ENCODE measurements at regions not wholly inside any gene's neighbourhood (a gene's known extent, or its start where the extent isn't known, plus 50 kb on each side); places are given as distances from the start of the nearest gene placed in this dataset.

DNA sequence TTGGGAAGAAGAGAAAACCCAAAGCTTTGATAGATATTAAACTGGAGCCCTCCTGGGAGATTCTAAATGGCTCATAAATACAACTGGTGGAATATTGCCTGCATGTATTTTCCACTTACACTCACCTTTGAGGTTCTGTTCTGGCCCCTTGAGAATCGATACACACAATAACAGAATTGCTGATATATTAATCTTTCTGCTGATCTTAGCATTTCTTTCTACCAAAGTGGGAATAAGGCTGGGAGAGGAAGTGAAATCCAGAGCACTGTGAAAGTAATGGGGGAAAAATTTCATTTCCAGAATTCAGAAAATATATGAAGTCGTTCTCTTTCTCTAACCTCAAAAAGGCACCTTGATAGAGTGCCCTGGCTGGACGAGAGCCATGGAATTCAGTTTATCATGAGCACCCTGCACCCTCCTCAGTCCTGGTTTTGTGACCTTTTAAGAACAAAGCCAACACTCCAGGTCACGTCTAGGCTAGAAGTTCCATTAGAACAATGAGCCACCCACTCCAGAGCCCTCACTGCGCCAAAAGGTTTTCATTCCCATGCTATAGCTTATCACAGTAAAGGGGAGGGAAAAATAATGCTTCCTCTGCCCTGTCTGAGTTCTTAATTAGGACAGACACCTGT, 244.5 kb downstream of the CD83 start:
- DNase-seq (ENCODE audit: extremely low read depth in 1 of 2, low read depth in 1 of 2): no peak

DNA sequence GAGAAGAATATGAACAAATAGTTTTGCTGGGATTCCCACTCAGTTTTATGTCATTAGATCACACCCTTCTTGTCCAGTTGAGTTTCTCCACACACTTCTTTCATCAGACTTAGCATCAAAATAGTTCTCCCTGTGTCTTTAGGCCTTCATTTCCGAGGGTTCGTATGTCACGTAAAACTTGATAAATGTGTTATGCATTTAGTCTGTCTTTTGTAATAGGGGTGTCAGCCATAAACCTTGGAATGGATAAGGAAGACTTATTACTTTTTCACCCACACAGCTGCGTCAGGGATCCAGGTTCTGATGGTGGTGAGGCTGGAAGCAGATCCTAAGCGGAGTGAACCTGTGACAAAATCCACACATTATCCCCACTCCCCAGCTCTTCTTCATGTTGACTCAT, 246.8 kb downstream of the CD83 start:
- DNase-seq (ENCODE audit: extremely low read depth in 1 of 2, low read depth in 1 of 2): no peak

DNA sequence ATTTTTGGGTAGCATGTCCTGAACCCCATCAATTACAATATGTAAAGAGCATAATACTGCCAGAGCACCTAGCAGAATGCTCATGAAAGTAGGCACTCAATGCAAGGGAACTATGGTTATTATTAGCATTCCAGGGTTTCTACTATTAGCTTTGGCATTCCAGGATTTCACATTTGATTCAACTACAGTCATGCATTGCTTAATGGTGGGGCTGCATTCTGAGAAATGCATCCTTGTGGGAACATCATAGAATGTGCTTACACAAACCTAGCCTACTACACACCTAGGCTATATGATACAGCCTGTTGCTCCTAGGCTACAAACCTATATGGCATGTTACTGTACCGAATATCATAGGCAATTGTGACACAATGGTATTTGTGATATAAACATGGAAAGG, 247.8 kb downstream of the CD83 start:
- no peak for DNase-seq (ENCODE audit: extremely low read depth in 1 of 2, low read depth in 1 of 2)

DNA sequence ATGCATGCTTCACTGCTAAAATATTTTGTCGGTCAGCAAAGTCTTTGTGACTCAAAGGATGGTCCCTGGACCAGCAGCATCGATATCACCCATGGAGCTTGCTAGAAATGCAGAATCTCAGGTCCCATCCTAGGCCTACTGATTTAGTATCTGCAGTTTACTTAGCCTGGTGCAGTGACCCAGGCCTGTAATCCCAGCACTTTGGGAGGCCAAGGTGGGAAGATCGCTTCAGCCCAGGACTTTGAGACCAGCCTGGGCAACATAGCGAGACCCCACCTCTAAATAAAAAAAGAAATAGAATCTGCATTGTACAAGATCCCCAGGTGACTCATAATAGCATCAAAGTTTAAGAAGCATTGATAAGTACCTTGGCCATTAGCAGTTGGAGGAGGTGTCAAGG, 248.7 kb downstream of the CD83 start:
- no peak for DNase-seq (ENCODE audit: extremely low read depth in 1 of 2, low read depth in 1 of 2)

DNA sequence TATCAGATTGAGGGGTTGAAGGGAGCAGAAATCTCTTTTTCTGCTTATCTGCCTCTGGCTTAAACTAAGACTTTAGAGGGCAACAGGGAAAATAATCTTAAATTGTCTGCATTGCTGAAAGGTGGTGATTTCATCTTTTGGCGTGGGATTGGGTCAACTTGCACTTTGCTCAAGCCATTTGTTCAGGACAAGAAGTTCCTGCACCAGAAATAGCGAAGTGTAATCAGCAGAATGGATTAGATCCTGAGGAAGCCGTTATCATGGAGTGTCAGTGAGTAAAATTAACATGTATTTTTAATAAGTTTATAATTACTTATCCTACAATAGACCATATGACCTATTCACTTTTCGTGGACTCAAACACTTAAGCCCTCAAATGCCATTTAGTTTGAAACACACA, 249.3 kb downstream of the CD83 start:
- no peak for DNase-seq (ENCODE audit: extremely low read depth in 1 of 2, low read depth in 1 of 2)

DNA sequence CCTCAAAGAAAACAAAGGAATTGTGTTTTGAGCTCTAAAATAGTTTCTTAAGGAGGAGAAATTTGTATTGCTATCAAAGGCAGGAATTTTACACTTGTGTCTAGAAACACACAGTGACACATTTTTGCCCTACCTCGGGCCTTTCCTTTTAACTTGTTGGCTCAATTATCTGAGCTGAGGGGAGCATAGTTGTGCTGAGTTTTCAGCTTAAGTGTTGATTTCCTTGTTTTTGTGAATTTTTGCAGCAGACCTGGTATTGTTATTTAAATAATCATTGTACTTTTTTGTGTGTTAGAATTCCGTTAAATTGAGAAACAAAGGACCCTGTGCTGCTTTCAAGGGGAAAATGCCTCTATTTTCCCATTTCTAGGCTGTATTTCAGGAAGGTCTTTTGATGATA, 249.7 kb downstream of the CD83 start:
- no peak for DNase-seq (ENCODE audit: extremely low read depth in 1 of 2, low read depth in 1 of 2)

DNA sequence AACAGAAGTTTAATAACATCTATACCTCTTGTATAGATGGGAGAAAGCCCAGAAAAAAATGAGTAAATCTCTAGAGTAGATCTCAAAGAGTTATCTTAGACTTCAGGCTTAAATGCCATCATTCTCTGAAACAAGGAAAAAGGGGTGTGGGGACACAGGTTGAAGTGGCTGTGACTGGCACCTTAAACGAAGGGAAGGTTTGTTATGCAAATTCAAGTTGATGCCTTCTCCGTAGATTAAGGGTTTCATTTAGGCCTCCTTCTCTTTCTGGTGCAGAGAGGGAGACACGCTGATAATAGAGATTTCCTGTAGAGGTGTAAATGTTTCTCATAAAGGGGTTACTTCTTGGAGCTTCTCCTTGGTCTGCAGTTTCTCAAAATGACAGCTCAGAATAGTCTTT, 252.1 kb downstream of the CD83 start:
- DNase-seq (ENCODE audit: extremely low read depth in 1 of 2, low read depth in 1 of 2): no peak

DNA sequence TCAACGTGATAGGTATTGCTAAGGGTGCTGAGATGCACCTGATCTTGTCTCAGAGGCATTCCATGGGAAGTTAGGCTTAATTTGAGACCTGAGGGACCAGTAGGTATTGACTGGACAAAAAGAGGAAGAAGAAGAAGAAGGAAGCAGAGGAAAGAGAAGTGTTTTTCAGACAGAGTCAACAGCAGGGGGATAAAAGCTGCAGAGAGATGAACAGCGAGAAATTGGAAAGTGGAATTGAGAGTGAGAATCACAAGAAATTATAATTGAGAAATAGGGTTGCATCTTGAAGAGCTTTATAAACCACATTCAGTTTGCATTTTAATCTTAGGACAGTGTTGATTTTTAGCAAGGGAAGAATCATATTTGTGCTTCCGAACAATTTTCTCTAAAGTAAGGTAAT, 254.0 kb downstream of the CD83 start:
- DNase-seq (ENCODE audit: extremely low read depth in 1 of 2, low read depth in 1 of 2): no peak

DNA sequence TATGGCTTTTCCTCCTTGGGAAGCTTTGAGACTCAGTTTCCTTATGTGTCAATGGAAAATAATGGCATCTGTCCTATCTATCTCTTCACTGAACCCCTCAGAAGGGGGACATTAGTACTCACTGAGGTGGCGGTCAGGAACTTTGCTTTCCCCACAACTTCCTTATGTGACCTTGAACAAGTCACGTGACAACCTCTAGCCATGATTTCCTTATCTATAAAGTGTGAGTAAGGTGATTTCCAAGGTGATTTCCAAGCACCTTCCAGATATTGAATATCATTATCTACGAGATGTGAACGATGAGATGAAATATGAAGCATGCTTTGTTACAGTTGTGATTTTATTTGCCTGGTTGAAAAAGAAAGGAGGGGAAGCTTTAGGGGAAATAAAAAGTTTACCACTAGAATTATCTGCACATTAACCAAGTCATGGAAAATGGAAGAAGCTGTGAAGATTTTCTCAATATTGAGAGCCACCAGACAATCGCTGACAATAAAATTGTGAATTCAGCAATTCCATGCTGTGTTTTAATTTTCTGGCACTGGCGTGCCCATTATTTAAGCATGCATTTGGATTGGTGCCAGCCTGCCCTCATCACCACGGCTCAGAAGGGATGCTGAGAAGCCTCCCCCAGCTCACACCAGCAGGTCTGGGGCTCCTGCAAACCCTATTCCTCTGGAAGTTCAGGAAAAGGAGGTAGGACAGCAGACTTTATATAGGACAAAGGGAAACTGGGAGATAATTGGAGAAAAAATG, 255.3 kb downstream of the CD83 start:
- no peak for DNase-seq (ENCODE audit: extremely low read depth in 1 of 2, low read depth in 1 of 2)

DNA sequence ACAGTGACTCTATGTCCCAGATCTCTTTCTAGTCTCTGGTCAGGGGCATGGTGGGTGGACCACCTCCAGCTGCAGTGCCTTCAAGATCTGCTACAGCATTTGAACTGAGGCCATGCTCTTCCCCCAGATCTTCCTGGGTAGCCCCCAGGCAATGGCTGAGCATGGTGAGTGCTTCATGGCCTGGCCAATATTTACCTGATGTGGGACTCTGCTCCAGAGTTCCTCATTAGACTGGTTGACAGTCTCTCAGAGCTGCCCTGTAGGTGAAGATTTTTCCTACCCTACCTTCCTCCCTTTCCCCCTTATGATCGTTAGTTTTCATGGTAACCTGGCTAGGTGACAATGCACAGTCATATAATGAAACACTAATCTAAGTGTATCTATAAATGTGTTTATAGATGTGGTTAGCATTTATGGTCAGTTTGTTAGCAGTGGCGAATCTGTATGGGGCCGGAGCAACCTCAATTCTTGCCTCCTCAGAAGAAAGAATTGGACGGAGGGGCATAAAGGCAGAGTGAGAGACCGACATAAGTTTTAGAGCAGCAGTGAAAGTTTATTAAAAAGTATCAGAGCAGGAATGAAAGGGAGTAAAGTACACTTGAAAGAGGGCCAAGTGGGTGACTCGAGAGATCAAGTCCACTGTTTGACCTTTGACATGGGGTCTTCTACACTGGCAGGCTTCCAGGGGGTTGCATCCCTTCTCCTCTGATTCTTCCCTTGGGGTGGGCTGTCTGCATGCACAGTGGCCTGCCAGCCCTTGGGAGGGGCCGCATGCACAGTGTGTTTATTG, 256.3 kb downstream of the CD83 start:
- DNase-seq (ENCODE audit: extremely low read depth in 1 of 2, low read depth in 1 of 2): no peak

DNA sequence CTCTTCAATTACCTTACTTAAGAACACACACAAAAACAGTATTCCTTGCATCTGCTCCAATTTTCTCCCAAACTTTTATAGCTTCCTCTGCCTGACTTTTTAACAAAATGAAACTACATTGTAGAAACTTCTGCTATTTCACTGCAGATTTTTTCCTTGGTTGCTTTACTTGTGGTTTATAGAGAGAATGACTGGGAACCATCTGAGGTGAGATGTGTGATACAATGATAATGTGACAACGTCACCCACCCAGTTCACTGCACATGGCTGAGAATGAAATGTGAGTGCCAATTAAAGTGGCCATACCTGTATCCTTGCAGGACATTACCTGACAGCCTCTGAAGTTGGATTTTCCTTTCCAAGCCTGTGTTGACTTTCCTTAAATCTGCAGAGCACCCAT, 258.4 kb downstream of the CD83 start:
- no peak for DNase-seq (ENCODE audit: extremely low read depth in 1 of 2, low read depth in 1 of 2)

DNA sequence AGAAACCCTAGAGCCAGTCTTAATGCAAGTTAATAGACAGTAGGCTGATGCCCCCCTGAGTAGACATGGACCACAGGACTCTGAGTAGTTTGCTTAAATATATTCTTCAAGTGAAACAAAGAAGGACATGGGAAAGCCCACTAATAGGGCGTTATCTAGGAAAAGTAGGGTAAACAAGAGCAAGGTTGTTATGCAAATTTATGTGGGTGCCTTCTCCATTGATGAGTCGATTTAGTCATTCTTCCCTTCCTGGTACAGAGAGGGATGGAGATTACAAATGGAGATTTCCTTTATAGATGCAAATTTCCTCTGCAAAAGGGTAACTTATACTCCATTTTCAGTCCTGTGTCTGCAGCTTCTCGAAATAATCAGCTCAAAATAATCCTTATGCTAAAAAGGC, 262.0 kb downstream of the CD83 start:
- no peak for DNase-seq (ENCODE audit: extremely low read depth in 1 of 2, low read depth in 1 of 2)

DNA sequence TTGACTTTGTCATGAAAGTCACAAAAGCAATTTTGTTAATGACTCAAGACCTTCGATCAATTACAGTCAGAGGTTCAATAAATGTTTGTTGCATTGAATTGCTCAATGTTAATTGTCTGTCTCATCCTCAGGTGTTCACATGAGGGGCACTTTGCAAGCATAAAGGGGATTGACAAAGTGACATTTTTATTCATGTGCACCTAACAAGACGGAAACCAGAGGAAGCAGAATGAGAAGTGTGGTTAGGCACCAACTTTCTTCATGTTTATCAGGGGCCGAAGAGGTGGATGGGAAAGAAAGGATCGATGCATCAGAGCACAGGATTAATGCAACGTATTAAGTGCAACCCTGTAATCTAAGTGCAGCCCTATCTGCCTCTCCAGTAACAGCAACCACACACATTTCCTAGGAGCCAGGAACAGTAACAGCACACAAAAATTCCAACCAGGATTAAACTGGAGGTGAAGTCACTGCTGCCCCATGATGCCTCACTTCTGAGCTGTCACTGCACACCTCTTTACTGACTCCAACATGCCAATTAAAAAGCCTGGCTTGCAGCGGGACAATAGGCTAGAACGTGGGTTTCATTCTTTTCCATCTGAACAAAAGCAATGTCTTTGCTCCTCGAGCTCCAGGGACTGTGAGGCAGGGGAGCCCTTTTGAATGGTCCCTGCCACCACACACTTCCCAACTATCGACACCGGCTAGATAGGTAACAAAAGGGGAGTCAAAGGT, 262.7 kb downstream of the CD83 start:
- no peak for DNase-seq (ENCODE audit: extremely low read depth in 1 of 2, low read depth in 1 of 2)

DNA sequence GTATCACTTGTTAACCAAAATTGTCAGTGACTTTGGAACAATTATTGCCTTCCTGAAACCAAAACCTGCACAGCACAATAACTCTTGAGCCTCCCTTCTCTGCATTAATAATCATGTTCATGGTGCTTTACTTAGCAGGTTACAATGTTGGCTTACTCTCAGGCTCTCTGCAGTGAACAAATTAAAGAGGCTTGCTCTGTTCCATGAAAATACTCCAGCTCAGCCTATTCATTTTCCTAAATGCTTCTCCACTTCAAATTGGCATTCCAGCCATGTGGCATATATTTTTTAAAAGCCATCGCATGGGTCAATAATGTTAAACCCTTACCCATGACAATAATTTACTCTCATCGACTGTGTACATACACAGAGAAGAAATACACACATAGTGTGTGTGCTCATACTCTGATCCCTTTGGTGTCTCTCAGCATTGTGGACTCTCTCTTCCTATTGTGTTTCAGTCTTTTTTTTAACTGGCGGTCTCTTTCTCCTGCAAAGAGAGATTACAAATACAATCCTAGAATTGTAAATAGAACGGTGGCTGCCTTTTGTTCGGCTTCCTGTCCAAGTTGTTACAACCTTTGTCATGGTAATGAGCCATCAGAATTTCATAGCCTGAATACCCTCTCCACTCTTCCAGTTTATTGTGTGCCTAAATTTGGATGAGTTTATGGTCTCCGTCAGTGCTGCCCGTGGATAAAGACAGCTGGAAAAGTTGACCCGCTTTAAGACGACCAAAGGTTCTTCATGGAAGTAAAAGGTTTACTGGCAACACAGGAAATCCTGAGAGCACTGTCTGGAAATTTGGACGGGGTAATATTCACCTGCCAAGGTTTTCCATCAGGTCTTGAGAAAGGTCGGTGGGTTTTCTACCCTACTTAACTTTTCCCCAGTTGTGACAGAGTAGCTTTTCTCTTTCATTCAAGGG, 263.6 kb downstream of the CD83 start:
- no peak for DNase-seq (ENCODE audit: extremely low read depth in 1 of 2, low read depth in 1 of 2)

DNA sequence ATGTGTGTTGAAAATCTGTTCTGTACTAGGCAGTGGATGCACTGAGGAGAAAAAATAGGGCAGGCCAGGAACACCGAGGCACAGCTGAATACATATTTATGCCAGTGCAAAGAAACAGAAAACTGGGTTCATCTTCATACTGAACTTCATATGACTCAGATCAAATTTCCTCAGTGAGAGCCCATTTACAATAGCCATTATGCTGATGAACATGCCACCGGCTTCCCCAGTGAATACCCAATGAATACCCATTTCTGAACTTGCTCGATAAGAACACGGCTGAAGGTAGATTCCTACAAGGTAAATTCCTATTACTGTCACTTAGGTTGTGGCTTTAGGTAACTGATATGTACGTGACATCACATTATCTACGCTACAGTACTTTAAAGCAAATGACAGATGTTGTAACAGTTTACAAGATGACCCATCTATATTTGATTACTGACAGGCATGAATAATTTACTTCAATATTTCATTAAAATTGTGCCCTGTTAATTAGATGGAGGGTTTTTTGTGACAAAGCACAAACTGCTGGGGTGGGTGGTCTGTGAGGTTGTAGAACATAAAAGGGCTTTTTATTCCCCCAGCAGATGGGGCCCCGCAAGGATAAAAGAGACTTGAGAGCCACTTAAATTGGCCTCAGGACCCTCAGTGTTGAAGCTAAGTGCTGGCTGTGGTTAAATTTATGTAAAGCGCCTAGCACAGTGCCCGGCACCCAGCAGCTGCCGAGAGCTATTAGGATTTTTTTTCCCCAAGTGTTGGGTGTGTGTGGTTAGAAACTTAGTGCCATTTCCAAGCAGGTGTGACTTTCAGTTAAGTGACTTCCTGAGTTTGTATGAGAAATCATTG, 264.5 kb downstream of the CD83 start:
- DNase-seq (ENCODE audit: extremely low read depth in 1 of 2, low read depth in 1 of 2): no peak

DNA sequence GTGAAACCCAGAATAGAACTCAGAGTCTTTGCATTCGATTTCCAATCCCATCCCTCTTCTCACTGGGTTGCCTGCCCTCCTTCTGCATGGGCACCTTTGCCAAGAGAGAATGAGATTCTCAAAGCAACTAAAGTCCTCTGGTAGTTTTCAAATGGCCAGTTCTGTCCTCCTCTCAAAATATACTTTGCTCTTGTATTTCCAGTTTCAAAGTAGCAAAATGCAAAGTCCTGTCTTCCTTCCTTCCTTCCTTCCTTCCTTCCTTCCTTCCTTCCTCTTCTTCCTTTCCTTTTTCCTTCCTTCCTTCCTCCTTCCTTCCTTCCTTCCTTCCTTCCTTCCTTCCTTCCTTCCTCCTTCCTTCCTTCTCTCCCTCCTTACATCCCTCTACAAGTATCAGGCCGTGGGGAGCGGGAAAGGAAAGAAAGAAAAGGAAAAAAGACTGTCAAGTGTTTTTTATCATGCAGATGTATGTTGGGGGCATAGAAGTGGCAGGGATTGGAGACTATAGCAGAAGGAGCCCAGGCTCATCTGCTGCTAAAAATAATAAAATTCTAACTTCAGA, 265.2 kb downstream of the CD83 start:
- DNase-seq (ENCODE audit: extremely low read depth in 1 of 2, low read depth in 1 of 2): no peak

DNA sequence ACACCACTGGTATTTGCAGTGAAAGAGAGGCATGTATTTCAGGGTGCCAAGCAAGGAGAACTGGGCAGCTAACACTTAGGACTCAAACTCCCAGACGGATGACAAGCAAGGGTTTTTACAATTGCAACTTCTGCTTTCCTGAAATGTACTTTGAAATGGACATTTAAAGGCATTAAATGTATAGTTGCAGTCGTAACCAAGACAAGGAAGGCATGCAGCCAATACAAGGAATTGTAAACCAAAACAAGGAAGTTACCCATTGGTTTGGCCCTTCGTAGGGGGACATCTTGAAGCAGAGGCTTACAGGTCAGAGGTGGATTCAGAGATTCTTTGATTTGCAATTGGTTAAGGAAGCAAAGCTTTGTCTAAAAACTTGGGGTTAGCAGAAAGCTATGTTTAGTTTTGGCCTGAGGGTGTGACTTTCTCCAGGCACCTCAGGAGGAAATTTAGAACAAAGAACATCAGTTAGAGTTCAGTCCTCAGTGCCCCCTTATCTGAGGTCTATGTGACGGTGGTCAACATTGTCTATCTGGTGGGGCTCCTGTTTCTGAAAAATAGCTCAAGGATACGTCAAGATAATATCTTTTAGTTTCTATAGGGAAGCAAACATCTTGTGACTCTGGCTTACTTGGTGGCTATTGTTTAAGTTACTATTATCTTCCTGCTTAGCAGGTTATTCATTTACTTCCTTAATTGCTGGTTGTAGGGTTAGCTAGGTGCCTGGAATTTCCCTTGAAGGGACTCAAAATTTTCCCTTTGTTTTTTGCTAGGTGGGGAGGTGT, 266.0 kb downstream of the CD83 start:
- no peak for DNase-seq (ENCODE audit: extremely low read depth in 1 of 2, low read depth in 1 of 2)

DNA sequence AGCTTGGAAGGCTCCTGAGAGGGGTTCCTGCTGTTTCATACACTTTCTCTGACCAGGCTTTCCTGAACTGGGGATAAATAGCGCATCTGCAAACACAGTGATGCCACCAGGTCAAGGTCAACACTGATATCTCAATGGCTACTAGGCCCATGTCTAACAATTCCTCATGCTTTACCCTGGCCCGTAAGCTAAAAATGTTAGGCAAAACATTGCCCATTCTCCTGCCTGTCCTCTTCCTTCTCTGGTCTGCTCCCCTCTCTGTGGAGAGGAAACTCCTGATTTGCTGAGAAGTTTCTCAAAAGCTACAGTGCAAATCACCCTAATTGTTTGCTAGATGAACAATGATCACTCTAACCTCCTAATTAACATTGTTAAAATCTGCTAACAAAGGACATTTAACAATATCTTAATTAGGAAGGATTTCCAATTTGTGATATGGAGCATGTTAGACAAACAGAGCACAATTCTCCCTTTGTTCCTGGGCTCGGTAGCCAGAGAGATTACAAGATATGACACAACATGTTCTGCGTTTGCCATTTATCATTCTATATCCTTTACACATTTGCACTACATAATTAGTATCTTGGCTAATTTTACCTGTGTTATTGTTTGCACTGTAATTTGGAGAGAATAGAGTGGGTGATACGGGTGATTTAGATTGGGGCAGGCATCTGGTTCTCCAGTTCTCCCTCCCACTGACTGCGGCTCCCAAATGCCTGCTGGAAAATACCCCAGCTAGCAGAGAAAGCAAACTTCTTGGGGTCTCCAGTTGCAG, 266.8 kb downstream of the CD83 start:
- no peak for DNase-seq (ENCODE audit: extremely low read depth in 1 of 2, low read depth in 1 of 2)
